NCI-H187 treated with DMSO at 0.1 percent for 48 hours (cell line): ENCODE measurements at regions not wholly inside any gene's neighbourhood (a gene's known extent, or its start where the extent isn't known, plus 50 kb on each side); places are given as distances from the start of the nearest gene placed in this dataset.

Source experiments
- DNase-seq: peaks from one replicate; lab custom pipeline; 2025; lab: John Stamatoyannopoulos, UW

- no peak for DNase-seq
These were observed 209.9 kb downstream of the COL4A1 start for GRCh38 chr13:110097013-110097412.

- no peak for DNase-seq
These were observed 214.1 kb downstream of the COL4A1 start for GRCh38 chr13:110092831-110093247.

GRCh38 chr13:110089815-110090214, 217.1 kb downstream of the COL4A1 start:
- DNase-seq = no peak

- no peak for DNase-seq
These were observed 217.9 kb downstream of the COL4A1 start for GRCh38 chr13:110089100-110089499.

GRCh38 chr13:110073982-110074381, 233.0 kb downstream of the COL4A1 start:
- DNase-seq = no peak

GRCh38 chr13:110070511-110071120, 236.3 kb downstream of the COL4A1 start:
- DNase-seq = no peak

- DNase-seq = no peak
These were observed 236.9 kb downstream of the COL4A1 start for GRCh38 chr13:110070046-110070445.

GRCh38 chr13:110068176-110068473, 238.8 kb downstream of the COL4A1 start:
- DNase-seq = no peak

GRCh38 chr13:110067355-110068175, 239.4 kb downstream of the COL4A1 start:
- no peak for DNase-seq

GRCh38 chr13:110065780-110066179, 241.2 kb downstream of the COL4A1 start:
- no peak for DNase-seq

- DNase-seq = no peak
These were observed 243.2 kb downstream of the COL4A1 start for GRCh38 chr13:110063490-110064421.

- no peak for DNase-seq
These were observed 244.0 kb downstream of the COL4A1 start for GRCh38 chr13:110062777-110063442.

GRCh38 chr13:110062077-110062776, 244.7 kb downstream of the COL4A1 start:
- DNase-seq = no peak

GRCh38 chr13:110061270-110061669, 245.7 kb downstream of the COL4A1 start:
- no peak for DNase-seq

- no peak for DNase-seq
These were observed 249.9 kb downstream of the COL4A1 start for GRCh38 chr13:110057052-110057451.

GRCh38 chr13:110056640-110057039, 250.3 kb downstream of the COL4A1 start:
- no peak for DNase-seq

GRCh38 chr13:110055089-110055488, 251.9 kb downstream of the COL4A1 start:
- no peak for DNase-seq

GRCh38 chr13:110054041-110054440, 252.9 kb downstream of the COL4A1 start:
- DNase-seq = no peak

- peak; percentile 98 for DNase-seq
These were observed 259.5 kb downstream of the COL4A1 start for GRCh38 chr13:110047496-110047895.

GRCh38 chr13:110046811-110047210, 260.1 kb downstream of the COL4A1 start:
- no peak for DNase-seq

GRCh38 chr13:110045919-110046318, 259.5 kb upstream of the IRS2 start:
- DNase-seq = no peak
